ENCODE measurements at regions not wholly inside any gene's neighbourhood (a gene's known extent, or its start where the extent isn't known, plus 50 kb on each side); places are given as distances from the start of the nearest gene placed in this dataset.

GRCh38 chr3:170727754-170728153, 141.9 kb upstream of the SLC7A14 start:
- TF ChIP-seq CSDC2 (CRISPR knock-in tag; IDR thresholded peaks at IDR 0.05), result no peak
- TF ChIP-seq GLIS3 (CRISPR knock-in tag; IDR thresholded peaks at IDR 0.05), result no peak
- no peak for TF ChIP-seq TSHZ2 (CRISPR knock-in tag; IDR thresholded peaks at IDR 0.05)
- TF ChIP-seq RARB (CRISPR knock-in tag; IDR thresholded peaks at IDR 0.05), result no peak
- no peak for TF ChIP-seq ZC3H10 (CRISPR knock-in tag; IDR thresholded peaks at IDR 0.05)
- no peak for TF ChIP-seq CSRNP3 (CRISPR knock-in tag; IDR thresholded peaks at IDR 0.05)
- no peak for TF ChIP-seq PATZ1 (CRISPR knock-in tag; IDR thresholded peaks at IDR 0.05; ENCODE audit: borderline replicate concordance)
- ATAC-seq, result no peak

- ATAC-seq, result peak; percentile 82
- TF ChIP-seq TSHZ2 (CRISPR knock-in tag; IDR thresholded peaks at IDR 0.05) (no peak), ZNF565 (CRISPR knock-in tag; conservative IDR thresholded peaks at IDR 0.05; ENCODE audit: low read depth) (no peak), ZNF8 (CRISPR knock-in tag; IDR thresholded peaks at IDR 0.05) (no peak), OSR1 (CRISPR knock-in tag; IDR thresholded peaks at IDR 0.05) (no peak), ZNF70 (CRISPR knock-in tag; IDR thresholded peaks at IDR 0.05) (no peak)
These were observed 141.2 kb upstream of the SLC7A14 start for GRCh38 chr3:170726976-170727661.

- TF ChIP-seq TCF4 (CRISPR knock-in tag; IDR thresholded peaks at IDR 0.05; ENCODE audit: borderline replicate concordance) (no peak), CSRNP3 (CRISPR knock-in tag; IDR thresholded peaks at IDR 0.05) (no peak), ZNF565 (CRISPR knock-in tag; conservative IDR thresholded peaks at IDR 0.05; ENCODE audit: low read depth) (no peak), TSHZ2 (CRISPR knock-in tag; IDR thresholded peaks at IDR 0.05) (no peak)
- ATAC-seq, result no peak
These were observed 139.4 kb upstream of the SLC7A14 start for GRCh38 chr3:170725285-170725731.

All from SK-N-SH treated with all-trans-retinoic acid at 6 μM for 48 hours (cell line).